Daoy (cell line): ENCODE measurements at regions not wholly inside any gene's neighbourhood (a gene's known extent, or its start where the extent isn't known, plus 50 kb on each side); places are given as distances from the start of the nearest gene placed in this dataset.
"Not testable (repeated sequence)": the region's sequence is repeated elsewhere in the genome, so short reads cannot be mapped to it uniquely, and the experiment has no call there.

ENCODE experiments used
- DNase-seq: peaks from one replicate; pipeline ENCODE4 v3.0.0-alpha.2; 2015; ENCODE audit warnings: low read depth

GRCh38 chr3:169029674-169030285 lies 633.7 kb downstream of the MECOM start:
- DNase-seq, result no peak

GRCh38 chr3:169028716-169029115 lies 634.8 kb downstream of the MECOM start:
- no peak for DNase-seq

- peak; percentile 87 for DNase-seq
These were observed 636.8 kb downstream of the MECOM start for GRCh38 chr3:169026543-169027182.

- peak; percentile 35 for DNase-seq
These were observed 641.1 kb downstream of the MECOM start for GRCh38 chr3:169022457-169022856.

- DNase-seq, result no peak
These were observed 643.1 kb downstream of the MECOM start for GRCh38 chr3:169020371-169020770.

GRCh38 chr3:169009453-169009852 lies 654.1 kb downstream of the MECOM start:
- DNase-seq, result no peak

GRCh38 chr3:169008776-169009358 lies 654.6 kb downstream of the MECOM start:
- DNase-seq, result no peak

- no peak for DNase-seq
These were observed 656.4 kb downstream of the MECOM start for GRCh38 chr3:169007145-169007544.

- not testable (repeated sequence) for DNase-seq
These were observed 657.1 kb downstream of the MECOM start for GRCh38 chr3:169006398-169006797.

- DNase-seq, result no peak
These were observed 660.8 kb downstream of the MECOM start for GRCh38 chr3:169002689-169003088.

GRCh38 chr3:168998792-168999191 lies 664.7 kb downstream of the MECOM start:
- no peak for DNase-seq

GRCh38 chr3:168997488-168997887 lies 666.0 kb downstream of the MECOM start:
- DNase-seq, result no peak

- peak; percentile 34 for DNase-seq
These were observed 666.9 kb downstream of the MECOM start for GRCh38 chr3:168996622-168997021.

- no peak for DNase-seq
These were observed 668.4 kb downstream of the MECOM start for GRCh38 chr3:168995129-168995528.

GRCh38 chr3:168991803-168992202 lies 671.7 kb downstream of the MECOM start:
- DNase-seq, result no peak

GRCh38 chr3:168990621-168991020 lies 672.9 kb downstream of the MECOM start:
- no peak for DNase-seq

GRCh38 chr3:168990134-168990533 lies 673.4 kb downstream of the MECOM start:
- no peak for DNase-seq

GRCh38 chr3:168989396-168989795 lies 674.1 kb downstream of the MECOM start:
- no peak for DNase-seq

GRCh38 chr3:168988853-168989252 lies 674.7 kb downstream of the MECOM start:
- no peak for DNase-seq

- DNase-seq, result no peak
These were observed 678.6 kb downstream of the MECOM start for GRCh38 chr3:168984872-168985271.

- no peak for DNase-seq
These were observed 680.5 kb downstream of the MECOM start for GRCh38 chr3:168983046-168983445.

- peak; percentile 58 for DNase-seq
These were observed 682.1 kb downstream of the MECOM start for GRCh38 chr3:168981396-168981795.

GRCh38 chr3:168977716-168978374 lies 685.7 kb downstream of the MECOM start:
- peak; percentile 38 for DNase-seq
